Fibroblast of skin of left quadriceps (primary cell): ENCODE measurements at regions not wholly inside any gene's neighbourhood (a gene's known extent, or its start where the extent isn't known, plus 50 kb on each side); places are given as distances from the start of the nearest gene placed in this dataset.
A peak's percentile ranks its signal among the peaks of the same experiment; 100 is the strongest.

Experiments used
- DNase-seq, 2 experiments: peaks; one replicate each; pipeline ENCODE4 v3.0.0-alpha.2; 2013; ENCODE audit warnings: low read depth in 2 of 2

DNA sequence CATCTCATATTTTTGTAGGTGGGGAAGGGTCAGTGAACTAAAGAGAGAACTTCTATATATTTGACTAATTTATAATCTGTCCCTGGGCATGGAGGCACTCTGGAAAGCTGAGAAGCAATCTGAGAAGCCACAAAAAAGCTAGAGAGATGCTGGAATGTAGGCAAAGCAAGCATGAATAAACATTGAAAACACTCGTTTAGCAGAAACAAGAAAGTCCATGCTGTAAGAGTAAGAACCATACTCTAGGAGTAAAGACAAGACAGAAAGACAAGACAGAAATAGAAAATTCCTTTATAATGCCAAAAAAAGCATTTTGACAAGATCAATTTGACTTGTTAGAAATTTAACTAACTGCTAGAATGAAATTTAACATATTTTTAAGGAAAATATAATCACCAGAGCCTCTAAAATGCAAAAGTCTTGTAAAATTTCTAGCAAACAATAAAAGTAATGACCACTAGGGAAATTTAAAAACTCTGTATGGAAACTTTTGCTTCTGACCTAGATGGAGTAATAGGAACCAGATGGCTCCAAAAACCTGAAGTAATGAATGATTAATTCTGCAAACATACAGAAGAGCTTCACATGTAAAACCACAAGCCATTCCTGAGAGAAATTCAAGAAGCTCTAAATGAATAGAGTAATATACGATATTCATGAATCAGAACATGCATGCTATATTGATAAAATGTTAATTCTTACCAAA lies 625.7 kb upstream of the PTCHD4 start:
- DNase-seq: peak; percentile 84 to 87

DNA sequence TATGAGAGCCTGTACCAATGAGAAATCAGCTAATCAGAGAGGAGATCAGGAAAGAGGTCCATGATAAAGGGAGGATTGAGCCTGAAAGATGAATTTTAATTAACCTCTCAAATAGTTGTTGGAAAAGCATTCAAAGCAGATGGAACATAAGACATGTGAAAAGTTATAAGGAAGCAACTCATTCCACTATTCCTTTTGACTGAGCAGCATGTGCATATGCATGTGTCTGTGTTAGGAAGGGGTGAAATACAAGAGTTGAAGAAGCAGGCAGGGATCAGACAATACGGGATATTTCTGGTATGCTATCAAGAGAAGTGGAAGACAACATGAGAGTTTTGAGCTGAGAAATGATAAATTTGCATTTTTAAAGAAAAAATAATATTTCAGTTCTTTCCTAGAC lies 624.8 kb upstream of the PTCHD4 start:
- no peak for DNase-seq

DNA sequence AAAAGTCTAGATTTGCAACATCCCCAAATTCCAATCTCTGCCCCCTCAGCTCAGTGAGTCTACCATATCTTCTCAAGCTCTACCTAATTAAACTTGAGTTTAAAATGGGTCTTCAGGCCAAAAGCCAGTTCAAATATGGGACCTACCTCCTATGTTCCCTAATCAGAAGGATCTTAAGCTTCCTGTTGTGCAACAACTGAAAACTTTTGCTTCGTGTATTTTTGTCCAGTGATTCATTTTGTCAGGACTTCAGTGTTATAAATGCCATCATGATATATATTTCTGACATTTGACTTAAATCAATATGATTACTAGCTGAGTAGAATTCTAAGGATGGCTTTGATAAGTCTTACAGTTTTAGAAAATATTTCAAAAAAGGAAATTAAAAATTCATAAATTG lies 622.6 kb upstream of the PTCHD4 start:
- DNase-seq: no peak

DNA sequence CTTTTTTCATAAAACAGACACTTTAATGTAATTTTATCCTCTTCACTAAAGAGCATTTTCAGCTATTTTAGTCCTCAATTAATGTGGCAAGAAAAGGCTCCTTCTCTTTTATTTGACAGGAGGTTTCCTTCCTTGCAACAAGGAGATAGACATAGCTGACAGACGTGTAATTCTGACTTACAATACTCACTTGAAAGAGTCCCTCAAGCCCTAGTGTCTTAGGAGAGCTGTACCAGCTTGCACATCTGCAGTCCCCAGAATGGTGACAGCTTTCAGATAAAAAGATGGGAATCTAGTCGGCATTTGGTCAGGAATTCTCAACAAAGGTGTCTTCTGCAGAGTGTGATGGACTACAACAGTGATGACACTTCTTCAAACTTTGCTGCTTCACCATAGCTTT lies 603.7 kb upstream of the PTCHD4 start:
- DNase-seq: no peak

DNA sequence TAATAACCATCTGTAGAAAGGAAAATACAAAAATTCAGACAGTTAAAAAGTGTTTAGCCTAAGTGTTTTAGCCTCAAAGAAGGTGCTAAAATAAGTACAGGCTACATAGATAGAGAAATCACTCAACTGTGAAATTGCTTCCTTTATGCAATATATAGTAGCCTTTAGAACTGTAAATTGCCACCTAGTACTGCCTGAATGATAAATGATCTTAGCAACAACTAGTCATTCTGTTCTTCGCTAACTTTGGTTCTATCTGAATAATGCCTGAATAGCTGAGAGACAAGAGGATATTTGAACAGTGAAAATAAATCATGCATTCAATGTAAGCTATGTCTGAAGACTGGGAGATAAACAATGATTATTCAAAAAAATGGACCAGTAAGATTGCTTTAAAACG lies 603.3 kb upstream of the PTCHD4 start:
- no peak for DNase-seq

DNA sequence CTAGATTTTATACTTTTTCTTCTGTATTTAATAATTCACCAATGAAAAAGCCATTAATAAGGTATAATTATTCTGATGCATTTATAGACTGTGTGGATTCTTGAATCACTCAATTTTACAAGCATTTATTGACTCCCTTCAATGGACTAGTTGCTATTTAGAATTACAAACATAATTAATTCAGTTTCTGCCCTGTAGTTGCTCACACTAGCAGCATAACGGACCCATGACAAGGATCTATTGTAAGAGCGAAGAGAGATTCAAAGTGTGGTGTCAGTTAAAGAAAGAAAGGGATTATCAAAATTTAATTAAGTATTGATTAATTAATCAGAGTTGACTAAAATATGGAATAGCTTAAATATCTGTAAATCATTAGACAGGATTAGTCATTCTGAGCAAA lies 602.6 kb upstream of the PTCHD4 start:
- DNase-seq: no peak

DNA sequence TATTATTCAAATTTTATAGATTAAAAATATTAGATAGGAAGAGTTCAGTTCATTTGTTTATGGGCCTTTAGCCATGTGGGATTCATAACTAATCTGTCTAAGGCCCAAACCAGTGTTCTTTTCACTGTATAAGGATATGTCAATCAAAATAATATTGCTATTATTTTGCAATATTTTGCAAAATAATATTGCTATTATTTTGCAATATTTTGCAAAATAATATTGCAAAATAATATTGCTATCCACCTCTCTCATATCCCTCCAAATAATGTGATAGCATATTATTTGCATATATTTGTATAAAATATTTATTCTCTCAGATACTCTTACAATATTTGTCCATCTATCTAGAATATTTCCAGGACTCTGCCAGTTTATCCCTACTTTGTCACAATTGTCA lies 595.3 kb upstream of the PTCHD4 start:
- DNase-seq: no peak

DNA sequence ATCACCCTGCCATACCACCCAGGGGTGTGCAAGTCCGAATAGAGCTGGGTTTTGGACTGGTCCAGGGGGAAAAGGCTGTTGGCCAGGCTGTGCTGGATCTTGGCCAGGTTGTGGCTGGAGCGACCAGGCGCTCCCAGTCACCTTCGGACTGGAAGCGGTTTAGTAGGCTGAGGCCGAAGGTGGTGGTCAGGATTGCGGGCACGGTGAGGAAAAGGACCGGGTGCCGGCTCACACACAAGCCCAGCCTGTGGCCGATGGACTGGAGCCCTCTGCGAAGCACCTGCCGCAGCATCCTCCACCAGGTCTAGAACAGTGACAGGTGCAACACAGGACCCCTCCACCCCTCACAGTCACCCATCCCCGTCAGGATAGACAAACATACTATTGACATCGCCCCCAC lies 590.6 kb upstream of the PTCHD4 start:
- no peak for DNase-seq

DNA sequence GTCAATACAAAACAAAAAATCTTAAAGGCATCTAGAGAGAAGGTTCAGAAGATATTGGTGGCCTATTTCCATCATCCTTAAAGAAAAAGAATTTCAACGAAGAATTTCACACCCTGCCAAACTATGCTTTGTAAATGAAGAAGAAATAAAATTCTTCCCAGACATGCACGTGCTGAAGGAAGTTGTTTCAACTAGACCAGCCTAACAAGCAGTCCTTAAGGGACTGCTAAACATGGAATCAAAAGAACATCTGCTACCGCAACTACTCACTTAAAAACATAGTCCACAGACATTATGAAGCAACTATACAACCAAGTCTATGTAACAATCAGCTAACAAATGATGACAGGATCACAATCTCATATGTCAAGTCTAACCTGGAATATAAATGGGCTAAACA lies 584.9 kb upstream of the PTCHD4 start:
- no peak for DNase-seq

DNA sequence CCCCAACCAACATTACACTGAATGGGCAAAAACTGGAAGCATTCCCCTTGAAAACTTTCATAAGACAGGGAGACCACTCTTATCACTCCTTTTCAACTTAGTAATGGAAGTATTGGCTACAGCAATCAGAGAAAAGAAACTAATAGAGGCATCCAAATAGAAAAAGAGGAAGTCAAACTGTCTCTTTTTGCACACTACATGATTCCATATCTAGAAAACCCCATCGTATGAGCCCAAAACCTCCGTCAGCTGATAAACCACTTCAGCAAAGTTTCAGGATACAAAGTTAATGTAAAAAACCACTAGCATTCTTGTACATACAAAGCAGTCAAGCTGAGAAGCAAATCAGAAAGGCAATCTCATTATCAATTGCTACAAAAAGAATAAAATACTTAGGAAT lies 580.4 kb upstream of the PTCHD4 start:
- no peak for DNase-seq

DNA sequence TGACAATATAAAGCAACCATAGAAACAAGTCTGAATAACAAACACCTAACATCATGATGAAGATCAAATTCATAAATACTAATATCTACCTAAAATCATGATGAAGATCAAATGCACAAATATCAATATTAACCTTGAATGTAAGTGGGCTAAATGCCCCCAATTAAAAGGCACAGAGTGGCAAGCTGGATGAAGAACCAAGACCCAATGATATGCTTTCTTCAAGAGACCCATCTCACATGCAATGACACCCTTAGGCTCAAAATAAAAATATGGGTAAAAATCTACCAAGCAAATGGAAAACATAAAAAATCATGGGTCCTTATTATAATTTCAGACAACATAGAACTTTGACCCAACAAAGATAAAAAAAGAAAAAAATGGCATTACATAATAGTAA lies 578.5 kb upstream of the PTCHD4 start:
- DNase-seq: no peak

DNA sequence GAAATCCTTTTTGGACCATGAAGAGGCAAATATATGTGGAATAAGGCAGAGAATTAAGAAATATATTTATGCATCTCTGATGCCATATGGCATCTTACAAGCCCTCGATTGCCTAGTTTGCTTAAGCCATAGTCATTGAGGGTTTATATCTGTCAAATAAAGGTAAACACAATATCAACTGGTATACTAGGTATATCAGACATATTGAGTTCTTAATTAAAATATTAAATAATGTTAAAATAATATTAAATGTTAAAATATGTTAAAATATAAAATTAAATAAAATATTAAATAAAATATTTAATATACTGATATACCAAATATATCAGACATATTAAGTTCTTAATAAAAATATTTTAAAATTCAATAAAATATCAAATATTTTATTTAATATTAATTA lies 567.4 kb upstream of the PTCHD4 start:
- no peak for DNase-seq

DNA sequence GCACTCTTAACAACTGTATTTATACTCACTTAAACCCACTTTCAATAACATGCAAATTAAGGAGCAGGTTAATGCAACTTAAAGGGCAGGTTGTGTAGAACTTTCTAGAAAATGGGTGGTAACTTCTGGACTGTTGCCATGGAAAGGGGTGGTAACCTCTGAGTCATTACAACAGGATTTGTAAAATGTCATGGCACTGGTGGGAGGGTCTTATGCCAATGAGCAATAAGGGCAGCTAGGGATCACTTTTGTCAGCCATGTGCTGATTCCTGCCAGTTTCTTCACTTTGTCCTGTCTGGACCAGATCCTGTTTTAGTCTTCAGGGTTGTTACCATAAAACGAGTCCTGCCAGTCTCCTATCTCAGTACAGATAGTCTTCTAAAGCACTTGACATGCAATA lies 560.5 kb upstream of the PTCHD4 start:
- DNase-seq: no peak

DNA sequence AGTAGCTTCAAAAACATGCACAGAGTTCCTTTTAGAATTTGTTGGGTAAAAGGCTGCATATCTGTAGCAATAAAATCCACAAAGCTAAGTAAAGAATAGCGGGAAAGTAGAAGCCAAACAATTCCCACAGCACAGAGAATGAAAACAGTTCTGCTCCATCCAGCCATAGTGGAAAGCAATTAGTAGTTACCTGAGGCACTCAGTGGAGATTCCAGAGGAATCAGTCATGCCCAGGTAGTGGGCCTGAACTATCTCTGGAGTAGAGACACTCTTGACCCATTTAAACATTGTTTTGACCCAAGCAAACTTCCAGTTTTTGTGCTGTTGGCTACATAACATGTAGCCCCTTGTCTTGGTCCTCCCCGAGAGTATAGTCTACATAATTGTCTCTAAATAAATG lies 559.5 kb upstream of the PTCHD4 start:
- no peak for DNase-seq

DNA sequence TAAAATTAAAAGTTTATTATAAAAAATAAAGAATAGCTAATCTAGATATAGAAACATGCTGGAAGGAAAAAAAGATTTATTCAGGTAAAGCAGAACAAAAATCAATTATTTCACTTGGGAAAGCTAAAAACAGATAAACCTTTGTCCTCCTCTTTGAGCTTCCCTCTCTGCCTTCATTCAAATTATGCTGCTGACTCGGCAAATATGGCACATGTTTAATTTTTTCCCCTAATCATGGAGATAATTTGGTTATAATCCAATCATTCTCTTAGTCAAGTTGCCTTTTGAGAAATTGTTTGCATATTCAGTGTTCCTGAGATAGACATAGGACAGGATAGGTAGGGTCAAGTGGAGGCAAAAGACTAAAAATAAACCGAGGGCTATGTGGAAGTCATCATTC lies 556.8 kb upstream of the PTCHD4 start:
- no peak for DNase-seq

DNA sequence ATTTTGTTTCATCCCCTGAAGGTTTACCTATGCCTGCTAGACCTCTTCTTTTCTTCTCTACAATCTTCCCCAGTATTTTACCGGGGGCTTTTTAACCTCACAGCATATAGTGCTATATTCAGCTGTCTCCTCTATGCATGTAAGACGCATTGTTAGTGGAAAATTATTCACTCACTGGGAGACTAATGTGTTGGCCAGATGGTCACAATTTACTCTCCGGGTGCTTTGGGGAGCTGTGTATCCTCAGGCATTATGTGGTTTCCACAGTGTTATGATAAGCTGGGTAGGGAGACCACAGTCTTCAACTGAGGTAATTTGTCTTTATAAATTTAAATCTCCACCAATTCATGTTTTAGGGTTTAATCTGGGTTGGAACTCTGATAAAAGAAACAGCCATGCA lies 553.8 kb upstream of the PTCHD4 start:
- peak; percentile 51 to 56 for DNase-seq

DNA sequence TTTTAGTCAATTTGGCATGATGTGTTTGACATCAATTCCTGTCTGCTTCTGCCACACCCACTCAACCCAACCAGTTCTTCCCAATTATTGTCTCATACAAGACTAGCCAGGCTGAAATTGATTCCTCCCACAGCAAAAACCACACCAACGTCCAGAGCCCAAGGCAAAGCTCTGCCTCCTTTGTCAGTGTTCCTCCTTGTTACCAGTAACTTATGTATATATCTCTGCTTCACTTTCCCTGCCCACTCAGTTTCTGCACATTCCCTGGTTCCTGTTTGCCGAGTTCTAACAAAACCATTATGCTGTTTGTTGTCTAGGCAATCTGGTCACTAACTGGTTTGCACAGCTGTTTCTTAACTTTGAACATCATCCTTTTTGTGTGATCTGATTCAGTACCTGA lies 547.9 kb upstream of the PTCHD4 start:
- DNase-seq: no peak

DNA sequence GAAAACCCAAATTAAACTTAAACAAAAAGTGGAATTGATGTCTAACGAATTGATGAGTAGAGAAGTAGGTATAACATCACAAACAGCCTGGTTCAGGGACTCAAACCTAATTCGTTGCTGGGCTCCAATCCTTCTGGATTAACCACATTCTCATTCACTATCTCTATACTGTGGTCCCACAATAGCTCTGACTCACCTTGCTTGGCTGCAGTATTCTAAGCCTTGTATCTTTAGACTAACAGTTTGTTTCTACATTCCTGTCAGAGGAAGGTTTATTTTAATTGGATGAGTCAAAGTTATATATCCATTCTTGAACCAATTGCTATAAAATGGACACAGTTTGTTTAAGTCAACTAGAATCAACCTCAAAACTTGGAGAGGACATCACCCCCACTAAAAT lies 530.5 kb upstream of the PTCHD4 start:
- DNase-seq: peak in 1 of 2 experiments; percentile 6

DNA sequence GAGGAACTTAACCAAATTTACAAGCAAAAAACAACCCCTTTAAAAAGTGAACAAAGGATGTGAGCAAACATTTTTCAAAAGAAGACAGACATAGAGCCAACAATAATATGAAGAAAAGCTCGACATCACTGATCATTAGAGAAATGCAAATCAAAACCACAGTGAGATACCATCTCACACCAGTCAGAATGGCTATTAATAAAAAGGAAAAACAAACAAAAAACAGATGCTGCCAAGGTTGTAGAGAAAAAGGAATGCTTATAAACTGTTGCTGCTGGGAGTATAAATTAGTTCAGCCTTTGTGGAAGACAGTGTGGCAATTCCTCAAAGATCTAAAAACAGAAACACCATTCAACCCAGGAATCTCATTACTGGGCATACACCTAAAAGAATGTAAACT lies 527.8 kb upstream of the PTCHD4 start:
- DNase-seq: peak; percentile 13 to 22

DNA sequence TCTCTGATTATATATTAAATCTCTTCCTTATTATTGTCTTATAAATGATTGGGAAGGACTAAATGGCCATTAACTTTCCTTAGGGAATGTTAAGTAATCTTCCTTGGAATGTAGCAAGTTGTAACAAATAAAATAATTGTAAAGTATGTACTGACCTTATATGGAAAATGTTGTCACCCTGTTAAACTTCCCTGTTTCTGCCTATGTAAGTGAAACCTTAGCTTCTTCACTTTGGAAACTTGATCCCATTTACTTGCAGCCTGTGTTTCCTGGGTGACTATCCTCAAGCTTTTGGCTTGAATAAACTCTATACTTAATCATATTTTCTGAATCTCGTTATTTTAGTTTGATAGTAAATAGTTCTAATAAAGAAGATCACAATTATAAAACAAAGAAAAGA lies 519.5 kb upstream of the PTCHD4 start:
- DNase-seq: no peak

DNA sequence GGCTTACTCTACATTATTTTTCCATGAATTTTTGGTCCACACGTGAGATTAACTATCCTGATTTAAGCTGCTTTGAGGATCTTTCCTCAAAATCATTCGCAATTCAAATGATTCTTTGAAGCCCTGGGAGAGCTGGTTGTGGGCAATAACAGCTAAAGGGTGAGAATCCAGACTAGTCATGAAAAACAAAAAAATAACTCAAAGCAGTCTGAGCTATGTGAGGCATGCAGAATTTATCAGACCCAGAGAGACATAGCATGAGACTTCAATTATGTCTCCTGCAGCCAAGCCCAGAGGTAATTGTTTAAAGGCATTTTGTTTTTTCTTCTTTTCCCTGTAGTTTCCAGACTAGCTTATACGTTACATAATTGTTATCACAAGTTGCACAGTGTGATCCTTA lies 517.3 kb upstream of the PTCHD4 start:
- peak; percentile 22 to 27 for DNase-seq

DNA sequence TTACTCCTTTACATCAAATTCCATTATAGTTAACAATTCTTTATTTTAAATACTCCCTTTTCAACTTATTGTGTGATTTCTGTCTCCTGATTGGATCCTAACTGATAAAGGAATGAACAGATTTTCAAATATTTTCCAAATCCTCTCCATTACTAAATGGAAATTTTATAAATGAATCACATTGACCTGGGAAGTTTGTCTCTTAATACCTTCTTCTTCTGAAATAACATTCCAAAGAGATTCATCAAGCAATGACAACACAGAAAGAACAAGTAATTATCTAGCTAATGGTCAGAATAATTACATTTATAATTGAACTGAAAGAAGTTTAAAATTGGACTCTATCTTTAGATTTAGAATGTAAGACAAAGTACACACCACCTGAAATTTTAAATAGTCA lies 515.4 kb upstream of the PTCHD4 start:
- DNase-seq: no peak

DNA sequence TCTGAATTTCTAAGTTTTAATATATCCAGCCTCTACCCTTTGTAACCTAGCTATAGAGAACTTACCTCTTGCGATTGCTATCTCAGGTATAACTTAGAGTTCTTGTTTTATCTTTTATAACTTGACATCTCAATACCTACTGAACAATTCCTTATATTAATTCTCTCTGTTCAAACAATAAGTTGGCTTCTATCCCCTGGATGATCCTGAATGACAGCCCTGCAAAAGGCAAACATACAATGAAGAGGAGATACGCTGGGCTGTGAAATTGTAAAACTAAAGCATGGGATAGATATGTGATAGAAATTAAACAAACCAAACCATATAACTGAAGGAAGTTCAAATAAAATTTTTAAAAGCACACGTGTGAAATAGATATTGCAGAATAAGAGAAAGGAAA lies 513.6 kb upstream of the PTCHD4 start:
- DNase-seq: no peak

DNA sequence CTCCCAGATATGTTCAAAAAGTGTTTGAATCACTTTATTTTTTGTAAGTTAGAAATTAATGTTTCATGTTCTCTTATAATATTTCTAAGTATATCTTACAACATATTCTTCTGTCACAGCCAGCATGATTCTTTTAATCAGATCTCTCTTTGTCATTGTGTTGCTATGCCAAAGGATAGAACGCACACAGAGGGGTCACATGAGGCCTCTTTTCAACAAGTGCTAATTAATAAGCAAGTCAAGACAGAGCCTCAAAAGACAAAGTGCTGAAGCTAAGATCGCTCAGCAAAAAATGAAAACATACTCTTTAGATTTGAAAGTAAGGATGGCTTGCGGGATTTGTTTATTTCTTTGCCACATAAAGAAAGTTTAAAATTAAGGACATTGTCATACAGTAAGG lies 508.8 kb upstream of the PTCHD4 start:
- DNase-seq: no peak

DNA sequence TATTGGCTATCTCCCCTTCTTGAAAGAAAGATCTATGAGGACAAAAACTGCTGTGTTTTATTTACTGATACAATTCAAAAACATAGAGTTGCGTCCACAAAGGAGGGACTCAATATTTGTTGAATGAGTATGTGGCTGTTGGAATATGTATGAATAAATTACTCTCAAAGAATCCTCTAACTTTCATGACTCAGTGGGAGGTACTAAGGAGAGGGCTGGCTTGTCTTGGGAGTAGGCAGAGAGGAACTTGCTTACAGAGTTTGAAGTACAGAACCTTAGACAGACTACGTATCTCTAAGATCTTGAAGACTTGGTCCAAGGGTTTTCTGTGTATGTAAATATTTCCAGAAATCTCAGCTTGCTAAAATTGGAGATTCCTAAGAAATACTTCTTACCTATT lies 504.0 kb upstream of the PTCHD4 start:
- no peak for DNase-seq
